Parathyroid adenoma (tissue), 2 donors: ENCODE measurements at regions not wholly inside any gene's neighbourhood (a gene's known extent, or its start where the extent isn't known, plus 50 kb on each side); places are given as distances from the start of the nearest gene placed in this dataset.
"Not testable (repeated sequence)": the region's sequence is repeated elsewhere in the genome, so short reads cannot be mapped to it uniquely, and the experiment has no call there.

Source experiments
- H2AFZ ChIP-seq: fragments of 300-600 bp; sonication (generic); one replicate; pipeline ENCODE4 v1.7.0; 2017; ENCODE audit warnings: antibody characterized with exemption, mild to moderate bottlenecking
- H3K27ac ChIP-seq: fragments of 300-600 bp; sonication (generic); one replicate; pipeline ENCODE4 v1.7.0; 2017
- H3K27me3 ChIP-seq: fragments of 300-600 bp; sonication (generic); one replicate; pipeline ENCODE4 v1.7.0; 2017; ENCODE audit warnings: low read length; ENCODE audit not compliant: control insufficient read depth, insufficient read depth
- H3K36me3 ChIP-seq: fragments of 300-600 bp; sonication (generic); one replicate; pipeline ENCODE4 v1.7.0; 2017; ENCODE audit warnings: low read length; ENCODE audit not compliant: control insufficient read depth, insufficient read depth
- H3K4me1 ChIP-seq: fragments of 300-600 bp; sonication (generic); one replicate; pipeline ENCODE4 v1.7.0; 2017; ENCODE audit warnings: control low read depth
- H3K4me2 ChIP-seq: fragments of 300-600 bp; sonication (generic); one replicate; pipeline ENCODE4 v1.7.0; 2017; ENCODE audit warnings: low read length
- H3K4me3 ChIP-seq: fragments of 300-600 bp; sonication (generic); one replicate; pipeline ENCODE4 v1.7.0; 2017; ENCODE audit warnings: low read depth, low read length
- H3K79me2 ChIP-seq: fragments of 300-600 bp; sonication (generic); one replicate; pipeline ENCODE4 v1.7.0; 2017; ENCODE audit warnings: control low read depth
- H3K9ac ChIP-seq: fragments of 300-600 bp; sonication (generic); one replicate; pipeline ENCODE4 v1.7.0; 2017; ENCODE audit warnings: mild to moderate bottlenecking
- H3K9me3 ChIP-seq: fragments of 300-600 bp; sonication (generic); one replicate; pipeline ENCODE4 v1.7.0; 2017; ENCODE audit warnings: low read length; ENCODE audit not compliant: control insufficient read depth
- TF ChIP-seq, protein P1 (sequence below): fragments of 300-600 bp; sonication (generic); IDR thresholded peaks from one replicate; pipeline ENCODE4 v1.7.0; 2017; ENCODE audit warnings: antibody characterized with exemption, mild to moderate bottlenecking
- donor health status: primary hyperparathyroidism.

DNA sequence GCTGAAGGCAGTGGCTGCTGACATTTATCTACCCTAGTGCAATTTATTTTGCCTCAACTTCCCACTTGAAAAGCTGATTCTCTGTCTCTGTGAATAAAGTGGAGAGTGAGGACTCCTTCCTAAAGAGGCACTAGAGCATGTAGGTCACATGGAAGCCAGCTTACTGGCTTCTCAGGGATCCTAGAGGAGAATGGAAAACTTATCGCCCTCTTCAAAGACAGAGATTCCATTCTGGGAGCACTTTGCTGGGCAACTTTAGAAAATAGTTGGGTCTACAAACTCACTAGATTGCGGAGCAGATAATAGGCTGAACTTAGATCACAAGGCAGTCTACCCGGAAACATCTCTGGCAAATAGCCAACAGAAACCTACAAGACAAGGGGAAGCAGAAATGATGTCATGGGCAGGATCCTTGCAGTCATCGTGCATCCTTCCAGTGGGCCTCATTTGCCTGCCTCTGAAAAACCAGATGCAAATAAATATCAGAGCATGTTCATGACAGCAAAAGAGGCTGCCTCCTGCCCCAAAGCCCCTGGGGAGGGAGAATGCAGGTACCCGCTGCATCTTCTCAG, 104.8 kb upstream of the BARHL2 start:
- Histone ChIP-seq H3K4me1 (no peaks in the 10 kb centered on the region), H3K27ac (no peak overlapping the region), H3K4me2 (no peak overlapping the region), H3K4me3 (no peak overlapping the region), H2AFZ (no peak overlapping the region), H3K9me3 (no peaks in the 10 kb centered on the region), H3K36me3 (no peaks in the 10 kb centered on the region), H3K9ac (no peak overlapping the region), H3K27me3 (no peaks in the 10 kb centered on the region), H3K79me2 (no peaks in the 10 kb centered on the region)
- TF ChIP-seq, protein P1, sequence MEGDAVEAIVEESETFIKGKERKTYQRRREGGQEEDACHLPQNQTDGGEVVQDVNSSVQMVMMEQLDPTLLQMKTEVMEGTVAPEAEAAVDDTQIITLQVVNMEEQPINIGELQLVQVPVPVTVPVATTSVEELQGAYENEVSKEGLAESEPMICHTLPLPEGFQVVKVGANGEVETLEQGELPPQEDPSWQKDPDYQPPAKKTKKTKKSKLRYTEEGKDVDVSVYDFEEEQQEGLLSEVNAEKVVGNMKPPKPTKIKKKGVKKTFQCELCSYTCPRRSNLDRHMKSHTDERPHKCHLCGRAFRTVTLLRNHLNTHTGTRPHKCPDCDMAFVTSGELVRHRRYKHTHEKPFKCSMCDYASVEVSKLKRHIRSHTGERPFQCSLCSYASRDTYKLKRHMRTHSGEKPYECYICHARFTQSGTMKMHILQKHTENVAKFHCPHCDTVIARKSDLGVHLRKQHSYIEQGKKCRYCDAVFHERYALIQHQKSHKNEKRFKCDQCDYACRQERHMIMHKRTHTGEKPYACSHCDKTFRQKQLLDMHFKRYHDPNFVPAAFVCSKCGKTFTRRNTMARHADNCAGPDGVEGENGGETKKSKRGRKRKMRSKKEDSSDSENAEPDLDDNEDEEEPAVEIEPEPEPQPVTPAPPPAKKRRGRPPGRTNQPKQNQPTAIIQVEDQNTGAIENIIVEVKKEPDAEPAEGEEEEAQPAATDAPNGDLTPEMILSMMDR, result no peak

DNA sequence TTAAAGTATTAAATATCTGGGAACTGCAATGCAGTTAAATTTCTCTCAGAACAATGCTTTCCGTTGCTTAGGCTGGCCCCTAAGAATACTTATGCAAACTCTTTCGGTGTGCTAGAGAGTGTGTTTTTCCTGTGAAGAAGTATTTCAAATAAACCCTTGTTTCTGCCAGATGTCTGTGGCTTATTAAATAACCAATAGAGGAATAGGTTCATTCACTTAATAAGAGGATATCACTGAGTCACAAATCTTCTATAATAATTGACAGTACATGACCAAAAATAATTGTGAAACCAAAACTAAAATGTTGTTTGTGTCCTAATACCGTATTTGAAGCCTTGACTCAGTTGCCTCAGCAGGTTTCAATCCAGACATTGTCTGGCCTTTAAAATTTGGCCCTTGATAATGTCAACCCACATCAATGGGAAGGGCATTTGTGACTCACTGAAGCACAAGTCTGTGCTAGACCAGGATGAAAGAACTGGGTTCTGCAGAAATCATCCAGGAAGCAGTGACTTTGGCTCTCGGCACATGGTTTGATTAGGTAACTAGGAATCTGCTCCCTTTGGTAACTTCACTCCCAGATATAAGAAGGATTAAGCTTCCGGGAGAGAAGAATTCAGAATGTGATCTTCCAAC, 104.2 kb upstream of the BARHL2 start:
- Histone ChIP-seq H3K9ac (no peak overlapping the region), H3K4me2 (no peak overlapping the region), H3K27me3 (no peaks in the 10 kb centered on the region), H3K36me3 (no peaks in the 10 kb centered on the region), H3K79me2 (no peaks in the 10 kb centered on the region), H3K9me3 (no peaks in the 10 kb centered on the region), H3K27ac (no peak overlapping the region), H3K4me1 (no peaks in the 10 kb centered on the region), H2AFZ (no peak overlapping the region), H3K4me3 (no peak overlapping the region)
- TF ChIP-seq, protein P1, result no peak

DNA sequence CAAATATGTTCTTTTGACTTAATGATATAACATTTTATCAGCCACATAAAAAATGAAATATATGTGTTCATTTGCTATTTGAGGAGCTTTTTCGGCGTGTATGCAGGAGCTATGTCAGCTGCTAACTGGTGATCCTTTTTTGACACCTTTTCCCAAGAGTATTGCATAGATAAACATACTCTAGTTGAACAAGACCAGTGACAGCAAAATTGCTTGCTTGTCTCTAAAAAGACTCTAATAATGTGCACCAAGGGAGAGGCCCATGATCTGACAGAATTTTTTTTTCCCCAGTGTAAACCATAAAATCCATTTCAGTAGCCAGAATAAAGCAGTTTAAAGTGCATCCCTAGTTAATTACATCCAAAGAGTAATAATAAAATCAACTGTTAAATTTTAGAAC, 103.6 kb upstream of the BARHL2 start:
- H3K9ac ChIP-seq, result no peak overlapping the region
- no peak overlapping the region for H3K4me2 ChIP-seq
- H3K4me1 ChIP-seq, result no peaks in the 10 kb centered on the region
- no peak overlapping the region for H3K27ac ChIP-seq
- H3K27me3 ChIP-seq, result no peaks in the 10 kb centered on the region
- no peaks in the 10 kb centered on the region for H3K79me2 ChIP-seq
- H3K36me3 ChIP-seq, result no peaks in the 10 kb centered on the region
- no peaks in the 10 kb centered on the region for H3K9me3 ChIP-seq
- H2AFZ ChIP-seq, result no peak overlapping the region
- H3K4me3 ChIP-seq, result no peak overlapping the region
- TF ChIP-seq, protein P1, result no peak

DNA sequence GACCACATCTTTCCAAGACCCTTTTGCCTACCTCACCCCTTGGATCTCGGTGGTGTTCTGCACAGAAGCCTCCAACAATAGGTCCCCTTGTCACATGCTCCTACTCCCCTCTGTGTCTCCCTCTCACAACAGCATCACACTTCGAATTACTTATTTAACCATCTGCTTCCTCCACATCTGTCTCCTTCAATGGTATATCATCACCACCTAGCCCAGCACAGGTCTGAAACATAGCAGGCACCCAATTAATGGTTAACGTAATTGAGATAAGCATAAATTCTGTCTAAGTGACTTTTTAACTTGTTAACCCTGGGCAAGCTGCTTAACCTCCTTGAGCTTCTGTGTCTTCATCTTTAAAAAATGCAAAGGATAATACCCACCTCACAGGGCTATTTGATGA, 100.3 kb upstream of the BARHL2 start:
- H3K4me2 ChIP-seq, result no peak overlapping the region
- no peaks in the 10 kb centered on the region for H3K27me3 ChIP-seq
- H2AFZ ChIP-seq, result no peak overlapping the region
- no peak overlapping the region for H3K4me3 ChIP-seq
- H3K36me3 ChIP-seq, result no peaks in the 10 kb centered on the region
- TF ChIP-seq, protein P1, result no peak
- H3K9ac ChIP-seq, result no peak overlapping the region
- no peaks in the 10 kb centered on the region for H3K9me3 ChIP-seq
- H3K4me1 ChIP-seq, result no peaks in the 10 kb centered on the region
- no peak overlapping the region for H3K27ac ChIP-seq
- H3K79me2 ChIP-seq, result no peaks in the 10 kb centered on the region

DNA sequence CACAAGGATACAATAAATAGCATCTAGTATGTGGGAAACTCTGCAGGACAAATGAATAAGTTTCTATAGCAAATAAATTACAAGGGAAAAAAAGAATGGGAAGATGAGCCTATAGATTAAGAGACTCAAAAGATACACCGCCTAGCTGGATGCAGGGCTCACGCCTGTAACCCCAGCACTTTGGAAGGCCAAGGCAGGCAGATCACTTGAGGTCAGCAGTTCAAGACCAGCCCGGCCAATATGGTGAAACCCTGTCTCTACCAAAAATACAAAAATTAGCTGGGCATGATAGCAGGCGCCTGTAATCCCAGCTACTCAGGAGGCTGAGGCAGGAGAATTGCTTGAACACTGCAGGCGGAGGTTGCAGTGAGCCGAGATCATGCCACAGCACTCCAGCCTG, 95.1 kb upstream of the BARHL2 start:
- H3K4me2 ChIP-seq, H3K79me2 ChIP-seq, H3K9me3 ChIP-seq, H3K27me3 ChIP-seq, H3K4me1 ChIP-seq, H3K27ac ChIP-seq, H3K4me3 ChIP-seq, H2AFZ ChIP-seq, H3K36me3 ChIP-seq, H3K9ac ChIP-seq: not testable (repeated sequence)

DNA sequence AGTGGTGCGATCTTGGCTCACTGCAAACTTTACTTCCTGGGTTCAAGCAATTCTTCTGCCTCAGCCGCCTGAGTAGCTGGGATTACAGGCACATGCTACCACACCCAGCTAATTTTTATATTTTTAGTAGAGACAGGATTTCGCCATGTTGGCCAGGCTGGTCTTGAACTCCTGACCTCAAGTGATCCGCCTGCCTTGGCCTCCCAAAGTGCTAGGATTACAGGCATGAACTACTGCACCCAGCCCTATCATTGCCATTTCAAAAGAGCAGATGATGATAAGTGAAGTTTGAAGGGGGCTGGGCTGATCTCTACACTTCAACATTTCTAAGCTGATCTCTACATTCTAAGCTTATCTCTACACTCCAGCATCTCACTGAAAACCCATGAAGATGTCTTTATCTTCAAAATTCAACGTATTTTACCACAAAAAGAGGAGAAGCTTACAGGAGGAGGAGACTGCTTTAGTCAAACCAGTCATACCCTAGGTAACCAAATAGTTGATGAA, 94.4 kb upstream of the BARHL2 start:
- H3K4me3 ChIP-seq, H3K9ac ChIP-seq, H3K9me3 ChIP-seq, H3K36me3 ChIP-seq, H3K4me1 ChIP-seq, H2AFZ ChIP-seq, H3K27ac ChIP-seq, H3K27me3 ChIP-seq, H3K79me2 ChIP-seq, H3K4me2 ChIP-seq: not testable (repeated sequence)
